ENCODE measurements at regions not wholly inside any gene's neighbourhood (a gene's known extent, or its start where the extent isn't known, plus 50 kb on each side); places are given as distances from the start of the nearest gene placed in this dataset.

GRCh38 chr5:163609910-163610309 is 104.5 kb downstream of the MAT2B start:
- Histone ChIP-seq H3K79me2 (ENCODE audit: control insufficient read depth, insufficient read depth, low read length) (no peaks in the 10 kb centered on the region), H4K20me1 (ENCODE audit: control insufficient read depth, insufficient read depth, low read length, poor library complexity, severe bottlenecking) (no peaks in the 10 kb centered on the region), H3K27me3 (replicated peaks in 1 of 4; ENCODE audit: control extremely low read depth in 1 of 4, control insufficient read depth in 3 of 4, insufficient read depth in 4 of 4, low read length in 3 of 4) (no peaks in the 10 kb centered on the region), H3K4me3 (ENCODE audit: control extremely low read depth in 1 of 5, extremely low read depth in 1 of 5, insufficient read depth in 1 of 5, low read depth in 2 of 5, low read length in 4 of 5) (no peak overlapping the region), H2AFZ (ENCODE audit: insufficient read depth, low read depth, low read length, poor library complexity, severe bottlenecking) (no peak overlapping the region), H3K4me2 (replicated peaks; ENCODE audit: low read depth, low read length, poor library complexity, severe bottlenecking) (no peak overlapping the region), H3K27ac (ENCODE audit: low read length in 2 of 2) (no peak overlapping the region), H3K4me1 (ENCODE audit: control insufficient read depth in 2 of 2, insufficient read depth in 2 of 2, low read length in 2 of 2) (no peaks in the 10 kb centered on the region), H3K36me3 (replicated peaks in 1 of 2; ENCODE audit: control extremely low read depth in 1 of 2, control insufficient read depth in 1 of 2, extremely low read depth in 1 of 2, insufficient read depth in 2 of 2, low read length in 1 of 2) (no peaks in the 10 kb centered on the region), H3K9me3 (ENCODE audit: control extremely low read depth in 1 of 3, control insufficient read depth in 2 of 3, insufficient read depth in 1 of 3, low read length in 2 of 3) (no peaks in the 10 kb centered on the region), H3K9ac (ENCODE audit: low read length) (no peak overlapping the region)
- 88% methylated on average over 1 of the region's 1 CpG for WGBS (ENCODE audit: insufficient coverage)
- intact Hi-C loops (cut with micrococcal nuclease) = no loop called here
- ChIA-PET POLR2A (no interaction called here), CTCF (no interaction called here)
- Mint-ChIP-seq H3K4me1 (no peaks in the 10 kb centered on the region), H3K27me3 (peaks cover 17% of the 10 kb centered on the region), H3K4me3 (no peak overlapping the region), H3K27ac (no peak overlapping the region), H3K9me3 (ENCODE audit: insufficient read depth) (no peaks in the 10 kb centered on the region)
- ATAC-seq (ENCODE audit: low read depth) = no peak
- no peak for TF ChIP-seq EZH2 (IDR thresholded peaks at IDR 0.05; ENCODE audit: borderline replicate concordance, insufficient read depth, low read depth, low read length, poor library complexity, severe bottlenecking)
- TF ChIP-seq CTCF (IDR thresholded peaks at IDR 0.05) = no peak
- no peak for DNase-seq

GRCh38 chr5:163612358-163613149 is 107.1 kb downstream of the MAT2B start:
- Histone ChIP-seq H2AFZ (ENCODE audit: insufficient read depth, low read depth, low read length, poor library complexity, severe bottlenecking) (no peak overlapping the region), H3K4me3 (ENCODE audit: control extremely low read depth in 1 of 5, extremely low read depth in 1 of 5, insufficient read depth in 1 of 5, low read depth in 2 of 5, low read length in 4 of 5) (no peak overlapping the region), H3K36me3 (replicated peaks in 1 of 2; ENCODE audit: control extremely low read depth in 1 of 2, control insufficient read depth in 1 of 2, extremely low read depth in 1 of 2, insufficient read depth in 2 of 2, low read length in 1 of 2) (no peaks in the 10 kb centered on the region), H3K27me3 (replicated peaks in 1 of 4; ENCODE audit: control extremely low read depth in 1 of 4, control insufficient read depth in 3 of 4, insufficient read depth in 4 of 4, low read length in 3 of 4) (no peaks in the 10 kb centered on the region), H3K4me1 (ENCODE audit: control insufficient read depth in 2 of 2, insufficient read depth in 2 of 2, low read length in 2 of 2) (no peaks in the 10 kb centered on the region), H3K4me2 (replicated peaks; ENCODE audit: low read depth, low read length, poor library complexity, severe bottlenecking) (no peak overlapping the region), H3K9ac (ENCODE audit: low read length) (no peak overlapping the region), H4K20me1 (ENCODE audit: control insufficient read depth, insufficient read depth, low read length, poor library complexity, severe bottlenecking) (no peaks in the 10 kb centered on the region), H3K27ac (ENCODE audit: low read length in 2 of 2) (no peak overlapping the region), H3K79me2 (ENCODE audit: control insufficient read depth, insufficient read depth, low read length) (no peaks in the 10 kb centered on the region), H3K9me3 (ENCODE audit: control extremely low read depth in 1 of 3, control insufficient read depth in 2 of 3, insufficient read depth in 1 of 3, low read length in 2 of 3) (no peaks in the 10 kb centered on the region)
- WGBS (ENCODE audit: insufficient coverage) = 68% methylated on average over 6 of the region's 8 CpGs
- no peak overlapping the region for H3K27ac Mint-ChIP-seq
- DNase-seq (no peak), ATAC-seq (ENCODE audit: low read depth) (no peak)
- H3K4me1 Mint-ChIP-seq = no peaks in the 10 kb centered on the region
- no peak overlapping the region for H3K4me3 Mint-ChIP-seq
- H3K27me3 Mint-ChIP-seq = peaks cover 12% of the 10 kb centered on the region
- H3K9me3 Mint-ChIP-seq (ENCODE audit: insufficient read depth) = no peaks in the 10 kb centered on the region
- POLR2A ChIA-PET = no interaction called here
- intact Hi-C loops (cut with micrococcal nuclease) = no loop called here
- no peak for TF ChIP-seq EZH2 (IDR thresholded peaks at IDR 0.05; ENCODE audit: borderline replicate concordance, insufficient read depth, low read depth, low read length, poor library complexity, severe bottlenecking)
- TF ChIP-seq CTCF (IDR thresholded peaks at IDR 0.05) = no peak
- CTCF ChIA-PET = interaction anchor here (0.6 kb wide), 1 partner anchor 57 kb away, joined by 4 read pairs; no protein-coding TSS in a partner anchor
